PFSK-1 (cell line): ENCODE measurements at regions not wholly inside any gene's neighbourhood (a gene's known extent, or its start where the extent isn't known, plus 50 kb on each side); places are given as distances from the start of the nearest gene placed in this dataset.

Experiments
- FOXP2 ChIP-seq: optimal IDR thresholded peaks from 2 replicates; pipeline ENCODE3; 2011; ENCODE audit warnings: borderline replicate concordance, control low read depth, inconsistent platforms; ENCODE audit not compliant: insufficient read depth; ENCODE audit errors: extremely low read length, extremely low read depth
- POLR2AphosphoS5 ChIP-seq: IDR thresholded peaks from 2 replicates; pipeline ENCODE4 v1.6.1; 2012; ENCODE audit warnings: low read depth, mild to moderate bottlenecking, control low read depth, low read length, moderate library complexity
- SIN3A ChIP-seq: IDR thresholded peaks from 2 replicates; pipeline ENCODE4 v1.6.1; 2012; ENCODE audit warnings: mild to moderate bottlenecking, low read length, moderate library complexity, borderline replicate concordance; ENCODE audit not compliant: insufficient read depth
- TAF1 ChIP-seq: IDR thresholded peaks from 2 replicates; pipeline ENCODE4 v1.6.1; 2012; ENCODE audit warnings: low read length, control low read depth, borderline replicate concordance; ENCODE audit not compliant: insufficient read depth
- TF ChIP-seq, protein P1 (sequence below), 2 experiments: IDR thresholded peaks; 2 replicates each; pipeline versions ENCODE4 v1.6.1 to v1.8.0; 2011 to 2012; ENCODE audit warnings: low read depth in 2 of 2, low read length in 2 of 2, control low read depth in 1 of 2, inconsistent platforms in 1 of 2, mild to moderate bottlenecking in 1 of 2, moderate library complexity in 1 of 2; ENCODE audit not compliant: insufficient read depth in 1 of 2

- TF ChIP-seq, protein P1, sequence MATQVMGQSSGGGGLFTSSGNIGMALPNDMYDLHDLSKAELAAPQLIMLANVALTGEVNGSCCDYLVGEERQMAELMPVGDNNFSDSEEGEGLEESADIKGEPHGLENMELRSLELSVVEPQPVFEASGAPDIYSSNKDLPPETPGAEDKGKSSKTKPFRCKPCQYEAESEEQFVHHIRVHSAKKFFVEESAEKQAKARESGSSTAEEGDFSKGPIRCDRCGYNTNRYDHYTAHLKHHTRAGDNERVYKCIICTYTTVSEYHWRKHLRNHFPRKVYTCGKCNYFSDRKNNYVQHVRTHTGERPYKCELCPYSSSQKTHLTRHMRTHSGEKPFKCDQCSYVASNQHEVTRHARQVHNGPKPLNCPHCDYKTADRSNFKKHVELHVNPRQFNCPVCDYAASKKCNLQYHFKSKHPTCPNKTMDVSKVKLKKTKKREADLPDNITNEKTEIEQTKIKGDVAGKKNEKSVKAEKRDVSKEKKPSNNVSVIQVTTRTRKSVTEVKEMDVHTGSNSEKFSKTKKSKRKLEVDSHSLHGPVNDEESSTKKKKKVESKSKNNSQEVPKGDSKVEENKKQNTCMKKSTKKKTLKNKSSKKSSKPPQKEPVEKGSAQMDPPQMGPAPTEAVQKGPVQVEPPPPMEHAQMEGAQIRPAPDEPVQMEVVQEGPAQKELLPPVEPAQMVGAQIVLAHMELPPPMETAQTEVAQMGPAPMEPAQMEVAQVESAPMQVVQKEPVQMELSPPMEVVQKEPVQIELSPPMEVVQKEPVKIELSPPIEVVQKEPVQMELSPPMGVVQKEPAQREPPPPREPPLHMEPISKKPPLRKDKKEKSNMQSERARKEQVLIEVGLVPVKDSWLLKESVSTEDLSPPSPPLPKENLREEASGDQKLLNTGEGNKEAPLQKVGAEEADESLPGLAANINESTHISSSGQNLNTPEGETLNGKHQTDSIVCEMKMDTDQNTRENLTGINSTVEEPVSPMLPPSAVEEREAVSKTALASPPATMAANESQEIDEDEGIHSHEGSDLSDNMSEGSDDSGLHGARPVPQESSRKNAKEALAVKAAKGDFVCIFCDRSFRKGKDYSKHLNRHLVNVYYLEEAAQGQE (IDR thresholded peaks at IDR 0.05; ENCODE audit: insufficient read depth in 1 of 2, low read depth in 2 of 2, low read length in 2 of 2), result no peak
- TF ChIP-seq TAF1 (no peak), POLR2AphosphoS5 (no peak), SIN3A (no peak), FOXP2 (no peak)
Measured at GRCh38 chr18:61743775-61744531, 148.9 kb downstream of the RNF152 start.
